ENCODE measurements at regions not wholly inside any gene's neighbourhood (a gene's known extent, or its start where the extent isn't known, plus 50 kb on each side); places are given as distances from the start of the nearest gene placed in this dataset.

GRCh38 chr11:86122773-86123172 is 53.9 kb upstream of the PICALM start:
- CTCF ChIA-PET = no interaction called here
- DNase-seq = no peak
- intact Hi-C loops (cut with micrococcal nuclease; ENCODE audit: unreplicated experiment) = no loop called here

GRCh38 chr11:86120807-86121206 is 51.9 kb upstream of the PICALM start:
- H3K4me3 Mint-ChIP-seq (ENCODE audit: low read depth, unreplicated experiment) = peak overlapping the region; percentile 35
- intact Hi-C loops (cut with micrococcal nuclease; ENCODE audit: unreplicated experiment) = loop anchor here (1.0 kb wide), 1 partner anchor 52 kb away; the partner anchor contains the start of gene PICALM

More at GRCh38 chr11:86122773-86123172, 53.9 kb upstream of the PICALM start:
- H3K9me3 Mint-ChIP-seq (ENCODE audit: low read depth, unreplicated experiment) = no peaks in the 10 kb centered on the region
- no TSS peak for BruUV-seq (replicated peaks)
- no peak overlapping the region for H3K4me3 Mint-ChIP-seq (ENCODE audit: low read depth, unreplicated experiment)
- no peak for TF ChIP-seq CTCF (IDR thresholded peaks at IDR 0.05; ENCODE audit: unreplicated experiment)
- no peaks in the 10 kb centered on the region for H3K27me3 Mint-ChIP-seq (ENCODE audit: unreplicated experiment)
- peak overlapping the region; percentile 10 for H3K27ac Mint-ChIP-seq (ENCODE audit: unreplicated experiment)
- no peaks in the 10 kb centered on the region for H3K36me3 Mint-ChIP-seq (ENCODE audit: insufficient read depth, unreplicated experiment)
- peaks cover 54% of the 10 kb centered on the region for H3K4me1 Mint-ChIP-seq (ENCODE audit: low read depth, unreplicated experiment)

GRCh38 chr11:86119906-86120305 is 51.0 kb upstream of the PICALM start:
- Mint-ChIP-seq H3K36me3 (ENCODE audit: insufficient read depth, unreplicated experiment) (peaks cover 11% of the 10 kb centered on the region), H3K4me1 (ENCODE audit: low read depth, unreplicated experiment) (peaks cover 80% of the 10 kb centered on the region), H3K9me3 (ENCODE audit: low read depth, unreplicated experiment) (no peaks in the 10 kb centered on the region), H3K4me3 (ENCODE audit: low read depth, unreplicated experiment) (no peak overlapping the region), H3K27ac (ENCODE audit: unreplicated experiment) (no peak overlapping the region), H3K27me3 (ENCODE audit: unreplicated experiment) (no peaks in the 10 kb centered on the region)
- BruUV-seq (replicated peaks) = no TSS peak
- TF ChIP-seq CTCF (IDR thresholded peaks at IDR 0.05; ENCODE audit: unreplicated experiment) = no peak
- CTCF ChIA-PET = no interaction called here
- no peak for DNase-seq
- intact Hi-C loops (cut with micrococcal nuclease; ENCODE audit: unreplicated experiment) = loop anchor here (5.0 kb wide), 3 partner anchors 32 to 73 kb away; no protein-coding TSS in a partner anchor

More at GRCh38 chr11:86120807-86121206, 51.9 kb upstream of the PICALM start:
- no peaks in the 10 kb centered on the region for H3K9me3 Mint-ChIP-seq (ENCODE audit: low read depth, unreplicated experiment)
- BruUV-seq (replicated peaks) = no TSS peak
- H3K36me3 Mint-ChIP-seq (ENCODE audit: insufficient read depth, unreplicated experiment) = peaks cover 9% of the 10 kb centered on the region
- peaks cover 74% of the 10 kb centered on the region for H3K4me1 Mint-ChIP-seq (ENCODE audit: low read depth, unreplicated experiment)
- no peaks in the 10 kb centered on the region for H3K27me3 Mint-ChIP-seq (ENCODE audit: unreplicated experiment)
- H3K27ac Mint-ChIP-seq (ENCODE audit: unreplicated experiment) = peak overlapping the region; percentile 87
- CTCF ChIA-PET = no interaction called here
- no peak for DNase-seq
- no peak for TF ChIP-seq CTCF (IDR thresholded peaks at IDR 0.05; ENCODE audit: unreplicated experiment)

- CTCF ChIA-PET = no interaction called here
- peaks cover 77% of the 10 kb centered on the region for H3K4me1 Mint-ChIP-seq (ENCODE audit: low read depth, unreplicated experiment)
- intact Hi-C loops (cut with micrococcal nuclease; ENCODE audit: unreplicated experiment) = loop anchor here (5.0 kb wide), 3 partner anchors 33 to 73 kb away; no protein-coding TSS in a partner anchor
- no peak overlapping the region for H3K4me3 Mint-ChIP-seq (ENCODE audit: low read depth, unreplicated experiment)
- H3K27ac Mint-ChIP-seq (ENCODE audit: unreplicated experiment) = no peak overlapping the region
- no peaks in the 10 kb centered on the region for H3K27me3 Mint-ChIP-seq (ENCODE audit: unreplicated experiment)
- H3K36me3 Mint-ChIP-seq (ENCODE audit: insufficient read depth, unreplicated experiment) = peaks cover 11% of the 10 kb centered on the region
- no peak for TF ChIP-seq CTCF (IDR thresholded peaks at IDR 0.05; ENCODE audit: unreplicated experiment)
- no peak for DNase-seq
- H3K9me3 Mint-ChIP-seq (ENCODE audit: low read depth, unreplicated experiment) = peaks cover 2% of the 10 kb centered on the region
- no TSS peak for BruUV-seq (replicated peaks)
Measured at GRCh38 chr11:86119077-86119476, 50.2 kb upstream of the PICALM start.

Data from Calu3 (cell line).